Thyroid gland (tissue), 4 donors: ENCODE measurements at regions not wholly inside any gene's neighbourhood (a gene's known extent, or its start where the extent isn't known, plus 50 kb on each side); places are given as distances from the start of the nearest gene placed in this dataset.

ENCODE experiments used
- CTCF ChIP-seq, 6 experiments: fragments of 200-600 bp in 3 of 6; fragments of 450-650 bp in 3 of 6; sonication (generic) in 3 of 6; IDR thresholded peaks; one replicate each; pipeline ENCODE4 v1.5.1; 2016 to 2019; ENCODE audit warnings: antibody characterized with exemption in 6 of 6, mild to moderate bottlenecking in 2 of 6, inconsistent platforms in 1 of 6, moderate library complexity in 1 of 6
- POLR2A ChIP-seq, 2 donors: fragments of 450-650 bp; IDR thresholded peaks; one replicate each; pipeline ENCODE4 v1.6.1; 2017; ENCODE audit warnings: antibody characterized with exemption in 2 of 2, mild to moderate bottlenecking in 2 of 2, moderate library complexity in 1 of 2

GRCh38 chr9:113707953-113708695 lies 168.0 kb upstream of the ZNF618 start:
- no peak for TF ChIP-seq CTCF (IDR thresholded peaks at IDR 0.05)
- TF ChIP-seq POLR2A (IDR thresholded peaks at IDR 0.05), result no peak
